Suprapubic skin (tissue), 4 donors: ENCODE measurements at regions not wholly inside any gene's neighbourhood (a gene's known extent, or its start where the extent isn't known, plus 50 kb on each side); places are given as distances from the start of the nearest gene placed in this dataset.

Experiments used
- DNase-seq, 2 donors: peaks; one replicate each; pipeline ENCODE4 v3.0.0-alpha.2; 2019; ENCODE audit warnings: low spot score in 2 of 2
- H3K27ac ChIP-seq: fragments of 200-600 bp; sonication (generic); one replicate; pipeline ENCODE4 v1.5.1; 2019
- H3K27me3 ChIP-seq: fragments of 200-600 bp; sonication (generic); one replicate; pipeline ENCODE4 v1.5.1; 2019
- H3K36me3 ChIP-seq: fragments of 200-600 bp; sonication (generic); one replicate; pipeline ENCODE4 v1.5.1; 2019
- H3K4me1 ChIP-seq: fragments of 200-600 bp; sonication (generic); one replicate; pipeline ENCODE4 v1.5.1; 2019
- H3K4me3 ChIP-seq: fragments of 200-600 bp; sonication (generic); one replicate; pipeline ENCODE4 v1.5.1; 2019; ENCODE audit warnings: mild to moderate bottlenecking
- H3K9me3 ChIP-seq: fragments of 200-600 bp; sonication (generic); one replicate; pipeline ENCODE4 v1.5.1; 2019
- EP300 ChIP-seq: sonication (generic); formaldehyde crosslinking; IDR thresholded peaks from one replicate; pipeline ENCODE4 v1.6.1; 2017; ENCODE audit warnings: antibody characterized with exemption
- POLR2A ChIP-seq, 2 donors: fragments of 450-650 bp; IDR thresholded peaks; one replicate each; pipeline ENCODE4 v1.6.1; 2017; ENCODE audit warnings: antibody characterized with exemption in 2 of 2, mild to moderate bottlenecking in 2 of 2, moderate library complexity in 2 of 2
- POLR2AphosphoS5 ChIP-seq, 3 donors: sonication (generic); formaldehyde crosslinking; IDR thresholded peaks; one replicate each; pipeline ENCODE4 v1.6.1; 2017; ENCODE audit warnings: antibody characterized with exemption in 3 of 3
- WGBS: methylation state at CpG from one replicate; pipeline ENCODE4 v1.1.5; 2018; 5-methylcytosine and 5-hydroxymethylcytosine counted together
- TF ChIP-seq, protein P1 (sequence below), 2 donors: fragments of 200-600 bp in 1 of 2; fragments of 450-650 bp in 1 of 2; sonication (generic) in 1 of 2; IDR thresholded peaks; one replicate each; pipeline ENCODE4 v1.5.1; 2016 to 2019; ENCODE audit warnings: antibody characterized with exemption in 2 of 2, mild to moderate bottlenecking in 1 of 2, moderate library complexity in 1 of 2

- Histone ChIP-seq H3K27ac (no peak overlapping the region), H3K4me3 (no peak overlapping the region), H3K4me1 (no peaks in the 10 kb centered on the region), H3K36me3 (no peaks in the 10 kb centered on the region), H3K27me3 (no peaks in the 10 kb centered on the region), H3K9me3 (no peaks in the 10 kb centered on the region)
- DNase-seq, result no peak
- no peak for TF ChIP-seq POLR2AphosphoS5 (IDR thresholded peaks at IDR 0.05)
- WGBS, result 81% methylated on average over 1 of the region's 1 CpG
These were observed 461.0 kb downstream of the GRXCR1 start for GRCh38 chr4:43353552-43353951.

DNA sequence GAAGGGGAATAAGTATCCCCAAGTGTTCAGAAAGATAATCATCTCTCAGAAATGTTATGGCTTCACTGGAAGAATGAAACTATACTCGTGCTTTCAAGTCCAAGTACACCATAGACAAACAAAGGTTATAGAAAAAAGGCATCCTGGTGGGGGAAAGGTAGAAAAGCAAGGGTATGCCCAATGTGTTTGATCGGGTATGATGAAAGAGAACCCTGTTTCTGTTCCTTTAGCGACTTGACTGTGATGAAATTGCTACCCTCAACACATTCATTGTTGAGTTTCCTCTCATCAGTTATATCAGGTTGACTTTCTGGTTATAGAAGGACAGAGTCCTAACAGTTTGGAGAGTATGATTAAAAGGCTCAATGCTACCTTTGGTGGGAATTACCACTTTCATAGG is 464.3 kb downstream of the GRXCR1 start:
- H3K27me3 ChIP-seq, result no peaks in the 10 kb centered on the region
- H3K9me3 ChIP-seq, result no peaks in the 10 kb centered on the region
- no peaks in the 10 kb centered on the region for H3K36me3 ChIP-seq
- 80% methylated on average over 3 of the region's 3 CpGs for WGBS
- no peak overlapping the region for H3K27ac ChIP-seq
- TF ChIP-seq EP300 (no peak), POLR2AphosphoS5 (IDR thresholded peaks at IDR 0.05) (no peak), POLR2A (IDR thresholded peaks at IDR 0.05) (no peak)
- TF ChIP-seq, protein P1, sequence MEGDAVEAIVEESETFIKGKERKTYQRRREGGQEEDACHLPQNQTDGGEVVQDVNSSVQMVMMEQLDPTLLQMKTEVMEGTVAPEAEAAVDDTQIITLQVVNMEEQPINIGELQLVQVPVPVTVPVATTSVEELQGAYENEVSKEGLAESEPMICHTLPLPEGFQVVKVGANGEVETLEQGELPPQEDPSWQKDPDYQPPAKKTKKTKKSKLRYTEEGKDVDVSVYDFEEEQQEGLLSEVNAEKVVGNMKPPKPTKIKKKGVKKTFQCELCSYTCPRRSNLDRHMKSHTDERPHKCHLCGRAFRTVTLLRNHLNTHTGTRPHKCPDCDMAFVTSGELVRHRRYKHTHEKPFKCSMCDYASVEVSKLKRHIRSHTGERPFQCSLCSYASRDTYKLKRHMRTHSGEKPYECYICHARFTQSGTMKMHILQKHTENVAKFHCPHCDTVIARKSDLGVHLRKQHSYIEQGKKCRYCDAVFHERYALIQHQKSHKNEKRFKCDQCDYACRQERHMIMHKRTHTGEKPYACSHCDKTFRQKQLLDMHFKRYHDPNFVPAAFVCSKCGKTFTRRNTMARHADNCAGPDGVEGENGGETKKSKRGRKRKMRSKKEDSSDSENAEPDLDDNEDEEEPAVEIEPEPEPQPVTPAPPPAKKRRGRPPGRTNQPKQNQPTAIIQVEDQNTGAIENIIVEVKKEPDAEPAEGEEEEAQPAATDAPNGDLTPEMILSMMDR (IDR thresholded peaks at IDR 0.05), result no peak
- no peaks in the 10 kb centered on the region for H3K4me1 ChIP-seq
- DNase-seq, result no peak
- no peak overlapping the region for H3K4me3 ChIP-seq

DNA sequence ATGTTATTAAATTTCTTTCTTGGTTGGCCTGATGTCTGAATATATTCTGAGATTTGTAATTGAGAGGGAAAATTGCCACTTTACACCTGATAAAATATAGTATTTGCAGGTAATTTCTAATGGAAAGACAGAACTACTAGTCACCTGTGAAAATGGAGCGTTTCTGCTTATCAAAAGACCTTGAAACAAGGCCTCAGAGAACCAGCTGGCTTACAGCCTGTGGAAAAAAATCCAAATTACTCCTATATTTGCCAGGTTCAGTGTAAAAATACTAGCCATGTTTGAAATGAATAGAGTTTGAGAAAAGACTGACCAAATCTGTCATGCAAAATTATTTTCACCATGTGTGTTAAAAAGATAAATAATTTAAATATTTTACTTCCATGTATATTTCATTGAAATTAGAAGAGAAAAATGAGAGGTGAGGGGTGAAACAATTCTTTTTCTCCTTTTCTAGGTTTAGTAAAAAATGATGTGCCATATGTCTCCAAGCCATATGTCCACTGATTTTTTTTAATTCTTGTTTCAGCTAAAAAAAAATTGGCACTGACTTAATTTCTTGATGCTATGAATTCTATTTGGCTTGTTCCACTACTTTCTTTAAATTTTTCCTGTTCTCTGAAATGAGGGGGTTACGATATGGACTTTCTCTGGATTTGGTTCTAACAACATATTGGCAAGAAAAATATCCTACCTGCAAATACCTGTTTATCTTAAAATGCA is 464.9 kb downstream of the GRXCR1 start:
- WGBS, result 81% methylated on average over 2 of the region's 2 CpGs
- no peaks in the 10 kb centered on the region for H3K9me3 ChIP-seq
- no peak overlapping the region for H3K4me3 ChIP-seq
- H3K27ac ChIP-seq, result no peak overlapping the region
- TF ChIP-seq, protein P1 (IDR thresholded peaks at IDR 0.05), result no peak
- TF ChIP-seq POLR2AphosphoS5 (IDR thresholded peaks at IDR 0.05), result no peak
- no peak for DNase-seq
- H3K4me1 ChIP-seq, result no peaks in the 10 kb centered on the region
- H3K36me3 ChIP-seq, result no peaks in the 10 kb centered on the region
- H3K27me3 ChIP-seq, result no peaks in the 10 kb centered on the region

- H3K9me3 ChIP-seq, result no peaks in the 10 kb centered on the region
- H3K27me3 ChIP-seq, result no peaks in the 10 kb centered on the region
- H3K4me3 ChIP-seq, result no peak overlapping the region
- no peaks in the 10 kb centered on the region for H3K4me1 ChIP-seq
- TF ChIP-seq POLR2AphosphoS5 (IDR thresholded peaks at IDR 0.05) (no peak), EP300 (no peak), POLR2A (IDR thresholded peaks at IDR 0.05) (no peak)
- TF ChIP-seq, protein P1 (IDR thresholded peaks at IDR 0.05), result no peak
- WGBS, result 67% methylated on average over 2 of the region's 2 CpGs
- DNase-seq, result no peak
- no peaks in the 10 kb centered on the region for H3K36me3 ChIP-seq
- H3K27ac ChIP-seq, result no peak overlapping the region
These were observed 467.8 kb downstream of the GRXCR1 start for GRCh38 chr4:43360296-43360695.

DNA sequence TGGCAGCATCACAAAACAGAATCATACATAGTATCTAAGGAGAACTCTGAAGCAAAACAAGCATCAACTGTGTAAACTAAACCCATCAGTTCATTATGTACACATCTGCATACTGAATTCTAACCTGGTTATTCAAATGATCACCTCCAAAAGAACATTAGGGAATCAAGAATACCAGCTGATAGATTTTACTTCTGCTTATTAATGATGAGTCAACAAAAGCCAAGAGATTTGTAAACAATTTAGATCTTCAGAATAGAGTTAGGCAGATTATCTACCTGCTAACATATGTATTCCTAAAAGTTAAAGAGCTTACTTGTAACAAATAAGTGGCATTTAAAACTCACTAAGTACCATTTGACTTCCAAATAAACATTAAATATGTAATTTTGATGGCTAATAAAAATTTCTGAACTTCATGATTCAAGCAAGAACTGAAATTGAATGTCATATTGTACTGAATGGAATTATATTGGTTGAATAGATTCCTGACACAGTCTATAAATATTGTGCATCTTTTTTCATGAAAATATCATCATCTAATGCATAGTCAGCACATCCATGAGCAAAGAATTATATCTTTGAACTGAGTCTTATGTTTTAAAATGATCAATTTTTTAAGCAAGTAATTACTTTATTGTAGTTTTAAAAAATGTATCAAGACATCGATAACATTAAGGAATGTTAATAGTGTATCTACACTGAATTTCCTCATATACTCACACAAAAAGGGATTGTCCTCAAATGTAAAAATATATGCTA is 470.5 kb downstream of the GRXCR1 start:
- 100% methylated on average over 1 of the region's 1 CpG for WGBS
- Histone ChIP-seq H3K27ac (no peak overlapping the region), H3K27me3 (no peaks in the 10 kb centered on the region), H3K4me1 (no peaks in the 10 kb centered on the region), H3K4me3 (no peak overlapping the region), H3K9me3 (peaks cover 5% of the 10 kb centered on the region), H3K36me3 (no peaks in the 10 kb centered on the region)
- DNase-seq, result no peak
- TF ChIP-seq POLR2AphosphoS5 (IDR thresholded peaks at IDR 0.05) (no peak), POLR2A (IDR thresholded peaks at IDR 0.05) (no peak), EP300 (no peak)
- TF ChIP-seq, protein P1 (IDR thresholded peaks at IDR 0.05), result no peak
